ENCODE measurements at regions not wholly inside any gene's neighbourhood (a gene's known extent, or its start where the extent isn't known, plus 50 kb on each side); places are given as distances from the start of the nearest gene placed in this dataset.

- TF ChIP-seq POLR2AphosphoS5 (IDR thresholded peaks at IDR 0.05) (no peak), EZH2 (IDR thresholded peaks at IDR 0.05; ENCODE audit: borderline replicate concordance, insufficient read depth, low read length, poor library complexity, severe bottlenecking) (no peak)
- TF ChIP-seq, protein P1, sequence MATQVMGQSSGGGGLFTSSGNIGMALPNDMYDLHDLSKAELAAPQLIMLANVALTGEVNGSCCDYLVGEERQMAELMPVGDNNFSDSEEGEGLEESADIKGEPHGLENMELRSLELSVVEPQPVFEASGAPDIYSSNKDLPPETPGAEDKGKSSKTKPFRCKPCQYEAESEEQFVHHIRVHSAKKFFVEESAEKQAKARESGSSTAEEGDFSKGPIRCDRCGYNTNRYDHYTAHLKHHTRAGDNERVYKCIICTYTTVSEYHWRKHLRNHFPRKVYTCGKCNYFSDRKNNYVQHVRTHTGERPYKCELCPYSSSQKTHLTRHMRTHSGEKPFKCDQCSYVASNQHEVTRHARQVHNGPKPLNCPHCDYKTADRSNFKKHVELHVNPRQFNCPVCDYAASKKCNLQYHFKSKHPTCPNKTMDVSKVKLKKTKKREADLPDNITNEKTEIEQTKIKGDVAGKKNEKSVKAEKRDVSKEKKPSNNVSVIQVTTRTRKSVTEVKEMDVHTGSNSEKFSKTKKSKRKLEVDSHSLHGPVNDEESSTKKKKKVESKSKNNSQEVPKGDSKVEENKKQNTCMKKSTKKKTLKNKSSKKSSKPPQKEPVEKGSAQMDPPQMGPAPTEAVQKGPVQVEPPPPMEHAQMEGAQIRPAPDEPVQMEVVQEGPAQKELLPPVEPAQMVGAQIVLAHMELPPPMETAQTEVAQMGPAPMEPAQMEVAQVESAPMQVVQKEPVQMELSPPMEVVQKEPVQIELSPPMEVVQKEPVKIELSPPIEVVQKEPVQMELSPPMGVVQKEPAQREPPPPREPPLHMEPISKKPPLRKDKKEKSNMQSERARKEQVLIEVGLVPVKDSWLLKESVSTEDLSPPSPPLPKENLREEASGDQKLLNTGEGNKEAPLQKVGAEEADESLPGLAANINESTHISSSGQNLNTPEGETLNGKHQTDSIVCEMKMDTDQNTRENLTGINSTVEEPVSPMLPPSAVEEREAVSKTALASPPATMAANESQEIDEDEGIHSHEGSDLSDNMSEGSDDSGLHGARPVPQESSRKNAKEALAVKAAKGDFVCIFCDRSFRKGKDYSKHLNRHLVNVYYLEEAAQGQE (IDR thresholded peaks at IDR 0.05; ENCODE audit: borderline replicate concordance) = no peak
Measured at GRCh38 chr14:28703482-28703881, 63.1 kb upstream of the FOXG1 start.
